Sigmoid colon (tissue), 6 donors: ENCODE measurements at regions not wholly inside any gene's neighbourhood (a gene's known extent, or its start where the extent isn't known, plus 50 kb on each side); places are given as distances from the start of the nearest gene placed in this dataset.

ENCODE experiments used
- DNase-seq: peaks from one replicate; pipeline ENCODE4 v3.0.0-alpha.2; 2019
- H3K27ac ChIP-seq, 4 donors: fragments of 200-600 bp; sonication (generic); one replicate each; pipeline ENCODE4 v1.5.1; 2016 to 2019; ENCODE audit warnings: mild to moderate bottlenecking in 1 of 4
- H3K27me3 ChIP-seq, 3 donors: fragments of 200-600 bp; sonication (generic); one replicate each; pipeline ENCODE4 v1.5.1; 2019; ENCODE audit warnings: mild to moderate bottlenecking in 1 of 3
- H3K36me3 ChIP-seq, 4 donors: fragments of 200-600 bp; sonication (generic); one replicate each; pipeline ENCODE4 v1.5.1; 2016 to 2019
- H3K4me1 ChIP-seq, 4 donors: fragments of 200-600 bp; sonication (generic); one replicate each; pipeline ENCODE4 v1.5.1; 2017 to 2019
- H3K4me3 ChIP-seq, 4 donors: fragments of 200-600 bp; sonication (generic); one replicate each; pipeline ENCODE4 v1.5.1; 2017 to 2019; ENCODE audit warnings: mild to moderate bottlenecking in 2 of 4, moderate library complexity in 1 of 4
- H3K9me3 ChIP-seq, 4 donors: fragments of 200-600 bp in 3 of 4; sonication (generic) in 3 of 4; one replicate each; pipeline versions ENCODE4 v1.5.1 to v1.6.1; 2013 to 2019
- CTCF ChIP-seq, 4 experiments: fragments of 450-650 bp in 3 of 4; fragments of 200-600 bp in 1 of 4; IDR thresholded peaks; one replicate each; pipeline ENCODE4 v1.5.1; 2016 to 2019; ENCODE audit warnings: antibody characterized with exemption in 4 of 4, mild to moderate bottlenecking in 3 of 4, moderate library complexity in 2 of 4
- EP300 ChIP-seq, 4 donors: sonication (generic); formaldehyde crosslinking; IDR thresholded peaks; one replicate each; pipeline ENCODE4 v1.6.1; 2017; ENCODE audit warnings: antibody characterized with exemption in 4 of 4
- POLR2A ChIP-seq, 2 donors: fragments of 450-650 bp; IDR thresholded peaks; one replicate each; pipeline ENCODE4 v1.6.1; 2016; ENCODE audit warnings: antibody characterized with exemption in 2 of 2, mild to moderate bottlenecking in 2 of 2, moderate library complexity in 2 of 2
- POLR2AphosphoS5 ChIP-seq, 4 donors: sonication (generic); formaldehyde crosslinking; IDR thresholded peaks; one replicate each; pipeline ENCODE4 v1.6.1; 2017; ENCODE audit warnings: antibody characterized with exemption in 4 of 4
- WGBS, 2 donors: extraction: QIAGEN DNeasy Blood & Tissue Kit; methylation state at CpG; one replicate each; pipeline ENCODE4 v1.1.7; 2013; 5-methylcytosine and 5-hydroxymethylcytosine counted together
- intact Hi-C: fragments of 100-400 bp; cut with DNase I; formaldehyde crosslinking; loops from one replicate; pipeline ENCODE4 v1.15.1; 2023
- donor health status: healthy with polysubstance abuse.
- donor health status: healthy.

DNA sequence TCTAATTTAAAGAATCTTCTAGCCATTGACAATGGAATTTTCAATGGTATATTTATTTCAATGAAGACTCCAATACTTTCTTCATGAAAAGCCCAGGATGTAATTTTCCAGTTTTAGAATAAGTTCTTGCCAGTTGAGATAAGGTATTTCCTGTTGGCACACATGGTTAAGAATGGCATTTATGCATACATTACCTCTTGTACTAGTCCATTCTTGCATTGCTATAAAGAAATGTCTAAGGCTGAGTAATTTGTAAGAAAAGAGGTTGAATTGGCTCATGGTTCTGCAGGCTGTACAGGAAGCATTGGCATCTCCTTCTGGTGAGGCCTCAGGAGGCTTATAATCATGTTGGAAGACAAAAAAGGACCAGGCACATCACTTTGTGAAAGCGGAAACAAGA, 1179.6 kb downstream of the AMY1C start:
- DNase-seq, result no peak
- H3K4me1 ChIP-seq, result no peaks in the 10 kb centered on the region
- H3K27me3 ChIP-seq, result no peaks in the 10 kb centered on the region
- TF ChIP-seq POLR2AphosphoS5 (IDR thresholded peaks at IDR 0.05) (no peak), POLR2A (IDR thresholded peaks at IDR 0.05) (no peak), CTCF (IDR thresholded peaks at IDR 0.05) (no peak), EP300 (IDR thresholded peaks at IDR 0.05) (no peak)
- H3K36me3 ChIP-seq, result no peaks in the 10 kb centered on the region
- intact Hi-C loops, result no loop called here
- WGBS, 2 donors, result 93 to 95% methylated on average over 1 of the region's 1 CpG
- no peak overlapping the region for H3K4me3 ChIP-seq
- H3K27ac ChIP-seq, result no peak overlapping the region
- H3K9me3 ChIP-seq, result no peaks in the 10 kb centered on the region

DNA sequence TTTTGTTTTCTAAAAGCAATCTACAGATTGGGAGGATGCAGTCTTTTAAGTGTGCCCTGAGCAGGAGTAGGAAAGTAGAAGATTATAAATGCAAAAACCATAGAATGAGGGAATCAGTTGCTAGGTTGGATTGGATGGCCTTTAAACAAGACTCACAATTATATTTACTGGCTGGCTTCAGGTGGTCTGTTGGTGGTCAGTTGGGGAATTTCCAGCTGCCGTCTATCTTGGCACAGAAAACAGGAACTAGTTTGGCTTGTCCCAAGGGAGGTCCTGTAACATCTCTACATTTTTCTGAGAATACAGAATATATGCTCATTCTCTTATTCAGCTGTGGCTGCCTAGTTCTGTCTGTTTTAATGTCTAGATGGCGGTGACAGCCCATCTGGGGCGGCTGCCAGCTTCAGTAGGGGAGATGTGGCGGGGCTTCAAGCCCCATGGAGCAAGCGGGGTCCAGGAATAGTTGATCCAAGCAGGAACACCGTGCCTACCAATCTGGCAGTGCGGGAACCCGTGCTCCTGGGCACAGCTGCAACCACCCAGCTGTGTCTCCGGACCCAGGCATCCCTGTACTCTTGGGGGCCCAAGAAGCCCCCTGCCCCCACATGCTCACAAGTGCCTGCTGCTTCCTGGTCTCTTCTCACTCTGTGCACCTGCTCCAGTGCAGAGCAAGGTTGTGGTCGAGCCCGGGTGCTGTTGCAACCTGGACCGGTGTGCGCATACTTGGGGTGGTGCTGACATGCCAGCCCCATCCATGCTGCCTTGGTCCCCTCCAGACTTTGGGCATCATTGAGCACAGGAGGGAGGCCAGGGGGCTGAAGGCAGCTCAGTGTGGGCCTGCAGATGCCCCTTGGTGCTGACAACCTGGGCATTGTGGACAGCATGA, 1182.6 kb downstream of the AMY1C start:
- H3K4me1 ChIP-seq, result no peaks in the 10 kb centered on the region
- 74 to 80% methylated on average over 13 of the region's 13 CpGs for WGBS, 2 donors

GRCh38 chr1:104932949-104933679, 1183.4 kb downstream of the AMY1C start:
- intact Hi-C loops, result no loop called here
- TF ChIP-seq CTCF (IDR thresholded peaks at IDR 0.05) (no peak), EP300 (IDR thresholded peaks at IDR 0.05) (no peak), POLR2AphosphoS5 (IDR thresholded peaks at IDR 0.05) (no peak), POLR2A (IDR thresholded peaks at IDR 0.05) (no peak)
- DNase-seq, result no peak
- no peaks in the 10 kb centered on the region for H3K9me3 ChIP-seq
- no peaks in the 10 kb centered on the region for H3K4me1 ChIP-seq
- no peaks in the 10 kb centered on the region for H3K27me3 ChIP-seq
- H3K27ac ChIP-seq, result no peak overlapping the region
- WGBS, 2 donors, result 76 to 85% methylated on average over 14 of the region's 14 CpGs
- no peaks in the 10 kb centered on the region for H3K36me3 ChIP-seq
- H3K4me3 ChIP-seq, result no peak overlapping the region

More for the DNA sequence above, 1182.6 kb downstream of the AMY1C start:
- intact Hi-C loops, result no loop called here
- no peaks in the 10 kb centered on the region for H3K9me3 ChIP-seq
- no peaks in the 10 kb centered on the region for H3K36me3 ChIP-seq
- no peak overlapping the region for H3K27ac ChIP-seq
- H3K4me3 ChIP-seq, result no peak overlapping the region
- DNase-seq, result no peak
- no peaks in the 10 kb centered on the region for H3K27me3 ChIP-seq
- TF ChIP-seq EP300 (IDR thresholded peaks at IDR 0.05), result no peak
- no peak for TF ChIP-seq CTCF (IDR thresholded peaks at IDR 0.05)

- no peak overlapping the region for H3K27ac ChIP-seq
- H3K36me3 ChIP-seq, result no peaks in the 10 kb centered on the region
- intact Hi-C loops, result no loop called here
- no peak overlapping the region for H3K4me3 ChIP-seq
- H3K4me1 ChIP-seq, result no peaks in the 10 kb centered on the region
- no peaks in the 10 kb centered on the region for H3K27me3 ChIP-seq
- H3K9me3 ChIP-seq, result no peaks in the 10 kb centered on the region
- 87 to 90% methylated on average over 9 of the region's 9 CpGs for WGBS, 2 donors
- no peak for TF ChIP-seq EP300 (IDR thresholded peaks at IDR 0.05)
- TF ChIP-seq POLR2A (IDR thresholded peaks at IDR 0.05), result no peak
- TF ChIP-seq POLR2AphosphoS5 (IDR thresholded peaks at IDR 0.05), result no peak
- TF ChIP-seq CTCF (IDR thresholded peaks at IDR 0.05), result no peak
- DNase-seq, result no peak
Measured at GRCh38 chr1:104933846-104934245, 1184.1 kb downstream of the AMY1C start.
